ENCODE measurements at regions not wholly inside any gene's neighbourhood (a gene's known extent, or its start where the extent isn't known, plus 50 kb on each side); places are given as distances from the start of the nearest gene placed in this dataset.

GRCh38 chr10:60522617-60523016 lies 132.9 kb upstream of the ANK3 start:
- ChIA-PET POLR2A (no interaction called here), CTCF (no interaction called here)
- no peak for DNase-seq (ENCODE audit: extremely low spot score)
- no peak for TF ChIP-seq ELF4 (IDR thresholded peaks at IDR 0.05)
- no peak for TF ChIP-seq HDGF (IDR thresholded peaks at IDR 0.05; ENCODE audit: borderline replicate concordance)
- TF ChIP-seq CTBP1 (IDR thresholded peaks at IDR 0.05; ENCODE audit: borderline replicate concordance): no peak
- no peak for TF ChIP-seq NFRKB (IDR thresholded peaks at IDR 0.05)
- no peak for TF ChIP-seq BHLHE40 (IDR thresholded peaks at IDR 0.05; ENCODE audit: borderline replicate concordance)
- TF ChIP-seq L3MBTL2 (conservative IDR thresholded peaks at IDR 0.05): no peak
- TF ChIP-seq SUZ12 (IDR thresholded peaks at IDR 0.05): no peak
- no peak for TF ChIP-seq ARNT (IDR thresholded peaks at IDR 0.05)

- peak; percentile 9 for DNase-seq (ENCODE audit: extremely low spot score)
- CTCF ChIA-PET: no interaction called here
- POLR2A ChIA-PET: no interaction called here
- no peak; the same call in 1 of the 2 replicates for TF ChIP-seq ZNF384 (IDR thresholded peaks at IDR 0.05)
- no peak for TF ChIP-seq BHLHE40 (IDR thresholded peaks at IDR 0.05; ENCODE audit: borderline replicate concordance)
- TF ChIP-seq TARDBP (IDR thresholded peaks at IDR 0.05): no peak
- no peak for TF ChIP-seq SUZ12 (IDR thresholded peaks at IDR 0.05)
- no peak for TF ChIP-seq ELF4 (IDR thresholded peaks at IDR 0.05)
- TF ChIP-seq, protein P1, sequence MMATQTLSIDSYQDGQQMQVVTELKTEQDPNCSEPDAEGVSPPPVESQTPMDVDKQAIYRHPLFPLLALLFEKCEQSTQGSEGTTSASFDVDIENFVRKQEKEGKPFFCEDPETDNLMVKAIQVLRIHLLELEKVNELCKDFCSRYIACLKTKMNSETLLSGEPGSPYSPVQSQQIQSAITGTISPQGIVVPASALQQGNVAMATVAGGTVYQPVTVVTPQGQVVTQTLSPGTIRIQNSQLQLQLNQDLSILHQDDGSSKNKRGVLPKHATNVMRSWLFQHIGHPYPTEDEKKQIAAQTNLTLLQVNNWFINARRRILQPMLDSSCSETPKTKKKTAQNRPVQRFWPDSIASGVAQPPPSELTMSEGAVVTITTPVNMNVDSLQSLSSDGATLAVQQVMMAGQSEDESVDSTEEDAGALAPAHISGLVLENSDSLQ (IDR thresholded peaks at IDR 0.05): no peak
- no peak for TF ChIP-seq FOXA1 (IDR thresholded peaks at IDR 0.05)
- TF ChIP-seq NFRKB (IDR thresholded peaks at IDR 0.05): no peak
- no peak for TF ChIP-seq FOXK2 (IDR thresholded peaks at IDR 0.05)
- TF ChIP-seq FOXM1 (IDR thresholded peaks at IDR 0.05; ENCODE audit: borderline replicate concordance): no peak
- TF ChIP-seq ARNT (IDR thresholded peaks at IDR 0.05): no peak
- TF ChIP-seq L3MBTL2 (conservative IDR thresholded peaks at IDR 0.05): no peak
- TF ChIP-seq SP1 (IDR thresholded peaks at IDR 0.05): no peak
- no peak for TF ChIP-seq LEF1 (IDR thresholded peaks at IDR 0.05; ENCODE audit: borderline replicate concordance)
- TF ChIP-seq HDGF (IDR thresholded peaks at IDR 0.05; ENCODE audit: borderline replicate concordance): no peak
- no peak for TF ChIP-seq CTBP1 (IDR thresholded peaks at IDR 0.05; ENCODE audit: borderline replicate concordance)
These were observed 132.3 kb upstream of the ANK3 start for GRCh38 chr10:60521974-60522405.

- TF ChIP-seq FOXA1 (IDR thresholded peaks at IDR 0.05) (no peak), CTBP1 (IDR thresholded peaks at IDR 0.05; ENCODE audit: borderline replicate concordance) (no peak)
- ChIA-PET POLR2A (no interaction called here), CTCF (no interaction called here)
- DNase-seq (ENCODE audit: extremely low spot score): no peak
These were observed 129.1 kb upstream of the ANK3 start for GRCh38 chr10:60518745-60519144.

GRCh38 chr10:60517805-60518204 lies 128.1 kb upstream of the ANK3 start:
- ChIA-PET CTCF (no interaction called here), POLR2A (no interaction called here)
- no peak for TF ChIP-seq SUZ12 (IDR thresholded peaks at IDR 0.05)
- no peak for TF ChIP-seq NFRKB (IDR thresholded peaks at IDR 0.05)
- no peak for TF ChIP-seq ZNF384 (IDR thresholded peaks at IDR 0.05)
- TF ChIP-seq, protein P1 (IDR thresholded peaks at IDR 0.05): no peak
- no peak for TF ChIP-seq BHLHE40 (IDR thresholded peaks at IDR 0.05; ENCODE audit: borderline replicate concordance)
- TF ChIP-seq FOXK2 (IDR thresholded peaks at IDR 0.05): no peak
- no peak for TF ChIP-seq ARNT (IDR thresholded peaks at IDR 0.05)
- no peak for TF ChIP-seq FOXA1 (IDR thresholded peaks at IDR 0.05)
- TF ChIP-seq FOXM1 (IDR thresholded peaks at IDR 0.05; ENCODE audit: borderline replicate concordance): no peak
- DNase-seq (ENCODE audit: extremely low spot score): no peak

DNA sequence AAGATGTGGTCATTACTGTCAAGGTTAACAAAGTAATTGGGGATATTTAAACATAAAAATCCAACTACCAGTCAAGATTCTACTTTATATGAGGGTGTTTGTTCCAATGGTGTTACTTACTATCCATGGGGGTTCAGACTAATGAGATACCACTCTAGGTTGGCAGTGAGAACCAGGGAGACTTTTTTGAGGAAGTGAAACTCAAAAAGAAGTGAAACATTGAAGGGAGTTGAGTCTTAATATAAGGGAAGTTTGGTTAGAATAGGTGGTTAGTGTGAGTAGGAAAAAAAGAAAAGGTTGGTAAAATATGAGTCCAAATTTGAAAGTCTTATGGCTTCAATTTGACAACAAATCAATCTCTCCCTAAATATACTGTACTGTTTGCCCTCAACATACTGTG lies 123.6 kb upstream of the ANK3 start:
- no peak for TF ChIP-seq FOXK2 (IDR thresholded peaks at IDR 0.05)
- no peak for TF ChIP-seq SP1 (IDR thresholded peaks at IDR 0.05)
- no peak for TF ChIP-seq FOXA1 (IDR thresholded peaks at IDR 0.05)
- TF ChIP-seq SUZ12 (IDR thresholded peaks at IDR 0.05): no peak
- no peak for TF ChIP-seq HDGF (IDR thresholded peaks at IDR 0.05; ENCODE audit: borderline replicate concordance)
- TF ChIP-seq ARNT (IDR thresholded peaks at IDR 0.05): no peak
- no peak for TF ChIP-seq LEF1 (IDR thresholded peaks at IDR 0.05; ENCODE audit: borderline replicate concordance)
- TF ChIP-seq CTBP1 (IDR thresholded peaks at IDR 0.05; ENCODE audit: borderline replicate concordance): no peak
- TF ChIP-seq ELF4 (IDR thresholded peaks at IDR 0.05): no peak
- no peak for TF ChIP-seq FOXM1 (IDR thresholded peaks at IDR 0.05; ENCODE audit: borderline replicate concordance)
- TF ChIP-seq TARDBP (IDR thresholded peaks at IDR 0.05): no peak
- ChIA-PET CTCF (no interaction called here), POLR2A (no interaction called here)
- no peak for DNase-seq (ENCODE audit: extremely low spot score)

DNA sequence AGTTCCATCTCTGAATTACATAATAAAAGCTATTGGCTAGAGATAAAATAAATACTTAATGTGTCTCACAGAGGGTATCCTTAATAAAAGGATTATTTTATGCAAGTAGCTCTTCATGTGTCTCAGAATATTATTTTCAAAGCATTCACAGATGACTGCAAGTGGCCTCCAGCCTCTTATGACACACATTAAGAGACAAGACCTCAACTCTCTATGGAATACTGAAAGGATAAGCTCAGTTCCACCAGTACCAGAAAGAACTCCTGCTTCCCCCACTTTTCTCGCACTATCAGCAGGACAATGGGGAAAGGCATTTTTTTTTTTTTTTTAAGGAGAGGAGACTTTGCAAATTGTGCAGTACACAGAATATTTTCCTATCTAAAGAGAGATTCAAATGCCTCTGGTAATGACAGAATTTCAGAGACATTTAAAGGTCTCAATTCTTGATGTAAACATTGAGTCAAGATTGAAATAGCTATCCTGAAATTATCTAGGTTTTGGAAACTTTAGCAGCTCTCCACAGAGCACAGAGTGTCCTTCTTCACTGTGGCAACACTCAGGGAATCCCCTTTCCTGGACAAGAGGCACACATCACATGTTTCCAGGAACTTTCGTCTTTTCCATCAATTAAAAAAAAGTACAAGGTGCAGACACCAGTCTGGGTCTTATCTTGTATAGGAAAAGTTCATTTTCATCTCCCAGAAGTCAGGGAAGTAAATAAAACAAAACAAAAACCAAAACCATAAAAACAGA lies 122.0 kb upstream of the ANK3 start:
- DNase-seq (ENCODE audit: extremely low spot score): no peak
- ChIA-PET CTCF (no interaction called here), POLR2A (interaction anchor here (0.6 kb wide), 1 partner anchor 20 kb away, joined by 3 read pairs; no protein-coding TSS in a partner anchor)
- TF ChIP-seq BHLHE40 (IDR thresholded peaks at IDR 0.05; ENCODE audit: borderline replicate concordance) (no peak), FOXK2 (IDR thresholded peaks at IDR 0.05) (no peak), SUZ12 (IDR thresholded peaks at IDR 0.05) (no peak), TARDBP (IDR thresholded peaks at IDR 0.05) (no peak), NFRKB (IDR thresholded peaks at IDR 0.05) (no peak), ELF4 (IDR thresholded peaks at IDR 0.05) (no peak), HDGF (IDR thresholded peaks at IDR 0.05; ENCODE audit: borderline replicate concordance) (no peak), FOXM1 (IDR thresholded peaks at IDR 0.05; ENCODE audit: borderline replicate concordance) (no peak)
- TF ChIP-seq, protein P1 (IDR thresholded peaks at IDR 0.05): no peak

Data from HEK293T (cell line).